SK-N-SH treated with all-trans-retinoic acid at 6 μM for 48 hours (cell line): ENCODE measurements at regions not wholly inside any gene's neighbourhood (a gene's known extent, or its start where the extent isn't known, plus 50 kb on each side); places are given as distances from the start of the nearest gene placed in this dataset.

ENCODE experiments used
- ATAC-seq: fragments of 200-7000 bp; cut with Tn5 transposase; 3 replicates; pipeline ENCODE4 v1.9.1; 2020; ENCODE audit warnings: mild to moderate bottlenecking, moderate library complexity
- ARNTL ChIP-seq: fragments of 450-650 bp; formaldehyde crosslinking; IDR thresholded peaks from 2 replicates; pipeline ENCODE4 v1.5.0; 2020; ENCODE audit warnings: low read depth, mild to moderate bottlenecking, moderate library complexity, borderline replicate concordance
- BACH2 ChIP-seq: fragments of 250-450 bp; sonication (Bioruptor Pico); IDR thresholded peaks from 2 replicates; pipeline ENCODE4 v1.9.0; 2021; ENCODE audit warnings: mild to moderate bottlenecking, borderline replicate concordance
- CSDC2 ChIP-seq: fragments of 250-450 bp; sonication (Bioruptor Pico); IDR thresholded peaks from 2 replicates; pipeline ENCODE4 v1.5.0; 2020; ENCODE audit warnings: mild to moderate bottlenecking, moderate library complexity
- CSRNP3 ChIP-seq: fragments of 250-450 bp; sonication (Bioruptor Pico); IDR thresholded peaks from 2 replicates; pipeline ENCODE4 v1.5.1; 2021; ENCODE audit warnings: mild to moderate bottlenecking, moderate library complexity
- ESRRG ChIP-seq: fragments of 250-450 bp; sonication (Bioruptor Pico); IDR thresholded peaks from 2 replicates; pipeline ENCODE4 v1.6.1; 2021; ENCODE audit warnings: mild to moderate bottlenecking
- GLIS3 ChIP-seq: fragments of 250-450 bp; sonication (Bioruptor Pico); IDR thresholded peaks from 2 replicates; pipeline ENCODE4 v1.5.0; 2020; ENCODE audit warnings: mild to moderate bottlenecking, moderate library complexity
- ISL1 ChIP-seq: fragments of 250-450 bp; sonication (Bioruptor Pico); IDR thresholded peaks from 2 replicates; pipeline ENCODE4 v2.1.2; 2022; ENCODE audit warnings: mild to moderate bottlenecking, moderate library complexity
- OSR1 ChIP-seq: fragments of 250-450 bp; sonication (Bioruptor Pico); IDR thresholded peaks from 2 replicates; pipeline ENCODE4 v1.8.0; 2022; ENCODE audit warnings: moderate library complexity, mild to moderate bottlenecking, inconsistent platforms
- POU6F1 ChIP-seq: fragments of 250-450 bp; sonication (Bioruptor Pico); IDR thresholded peaks from 2 replicates; pipeline ENCODE4 v1.8.0; 2021; ENCODE audit warnings: low read depth, mild to moderate bottlenecking, moderate library complexity, borderline replicate concordance
- RARB ChIP-seq: fragments of 250-450 bp; sonication (Bioruptor Pico); IDR thresholded peaks from 2 replicates; pipeline ENCODE4 v1.8.0; 2021; ENCODE audit warnings: mild to moderate bottlenecking, moderate library complexity
- SNAI2 ChIP-seq: fragments of 250-450 bp; sonication (Bioruptor Pico); IDR thresholded peaks from 2 replicates; pipeline ENCODE4 v1.5.0; 2020; ENCODE audit warnings: mild to moderate bottlenecking, moderate library complexity
- TCF4 ChIP-seq: fragments of 250-450 bp; sonication (Bioruptor Pico); IDR thresholded peaks from 2 replicates; pipeline ENCODE4 v1.8.0; 2021; ENCODE audit warnings: mild to moderate bottlenecking, moderate library complexity, borderline replicate concordance
- TOX ChIP-seq: fragments of 250-450 bp; sonication (Bioruptor Pico); IDR thresholded peaks from 2 replicates; pipeline ENCODE4 v1.8.0; 2021; ENCODE audit warnings: mild to moderate bottlenecking, moderate library complexity, borderline replicate concordance
- TSHZ2 ChIP-seq: fragments of 250-450 bp; sonication (Bioruptor Pico); IDR thresholded peaks from 2 replicates; pipeline ENCODE4 v1.5.0; 2020; ENCODE audit warnings: mild to moderate bottlenecking, moderate library complexity
- ZC3H10 ChIP-seq: fragments of 250-450 bp; sonication (Bioruptor Pico); IDR thresholded peaks from 2 replicates; pipeline ENCODE4 v1.5.1; 2021; ENCODE audit warnings: mild to moderate bottlenecking, moderate library complexity
- ZFP3 ChIP-seq: fragments of 250-450 bp; sonication (Bioruptor Pico); IDR thresholded peaks from 2 replicates; pipeline ENCODE4 v1.5.0; 2020; ENCODE audit warnings: mild to moderate bottlenecking, moderate library complexity
- ZFP30 ChIP-seq: fragments of 450-650 bp; formaldehyde crosslinking; IDR thresholded peaks from 2 replicates; pipeline ENCODE4 v1.5.0; 2022; ENCODE audit warnings: mild to moderate bottlenecking, moderate library complexity
- ZNF565 ChIP-seq: fragments of 450-650 bp; formaldehyde crosslinking; conservative IDR thresholded peaks from 2 replicates; pipeline ENCODE4 v1.5.0; 2020; ENCODE audit warnings: low read depth, mild to moderate bottlenecking, moderate library complexity
- ZNF70 ChIP-seq: fragments of 450-650 bp; formaldehyde crosslinking; IDR thresholded peaks from 2 replicates; pipeline ENCODE4 v1.5.0; 2020; ENCODE audit warnings: mild to moderate bottlenecking, moderate library complexity
- TF ChIP-seq, protein P1 (sequence below): fragments of 250-450 bp; sonication (Bioruptor Pico); IDR thresholded peaks from 2 replicates; pipeline ENCODE4 v1.5.1; 2020; ENCODE audit warnings: low read depth, mild to moderate bottlenecking, moderate library complexity

- ATAC-seq, result no peak
- no peak for TF ChIP-seq TOX
- TF ChIP-seq TCF4, result no peak
- no peak for TF ChIP-seq OSR1 (CRISPR knock-in tag)
- no peak for TF ChIP-seq GLIS3 (CRISPR knock-in tag)
- TF ChIP-seq ZC3H10, result no peak
- TF ChIP-seq BACH2, result no peak
- TF ChIP-seq ZFP30, result no peak
- no peak for TF ChIP-seq ZFP3
- TF ChIP-seq TSHZ2, result no peak
- no peak for TF ChIP-seq POU6F1 (CRISPR knock-in tag)
- TF ChIP-seq ZNF70 (CRISPR knock-in tag), result no peak
Observed at GRCh38 chr14:34328178-34328577, 133.9 kb downstream of the SPTSSA start.

- TF ChIP-seq ZNF565 (CRISPR knock-in tag), result no peak
- TF ChIP-seq SNAI2 (CRISPR knock-in tag), result no peak
- TF ChIP-seq, protein P1, sequence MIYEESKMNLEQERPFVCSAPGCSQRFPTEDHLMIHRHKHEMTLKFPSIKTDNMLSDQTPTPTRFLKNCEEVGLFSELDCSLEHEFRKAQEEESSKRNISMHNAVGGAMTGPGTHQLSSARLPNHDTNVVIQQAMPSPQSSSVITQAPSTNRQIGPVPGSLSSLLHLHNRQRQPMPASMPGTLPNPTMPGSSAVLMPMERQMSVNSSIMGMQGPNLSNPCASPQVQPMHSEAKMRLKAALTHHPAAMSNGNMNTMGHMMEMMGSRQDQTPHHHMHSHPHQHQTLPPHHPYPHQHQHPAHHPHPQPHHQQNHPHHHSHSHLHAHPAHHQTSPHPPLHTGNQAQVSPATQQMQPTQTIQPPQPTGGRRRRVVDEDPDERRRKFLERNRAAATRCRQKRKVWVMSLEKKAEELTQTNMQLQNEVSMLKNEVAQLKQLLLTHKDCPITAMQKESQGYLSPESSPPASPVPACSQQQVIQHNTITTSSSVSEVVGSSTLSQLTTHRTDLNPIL (CRISPR knock-in tag), result no peak
- no peak for TF ChIP-seq POU6F1 (CRISPR knock-in tag)
- TF ChIP-seq TSHZ2, result no peak
- TF ChIP-seq OSR1 (CRISPR knock-in tag), result no peak
- TF ChIP-seq ZC3H10, result no peak
- TF ChIP-seq ESRRG (CRISPR knock-in tag), result no peak
- no peak for TF ChIP-seq BACH2
- no peak for TF ChIP-seq ZFP30
- no peak for TF ChIP-seq TOX
- no peak for TF ChIP-seq CSRNP3
- no peak for TF ChIP-seq ARNTL (CRISPR knock-in tag)
- no peak for TF ChIP-seq TCF4
- TF ChIP-seq ZFP3, result no peak
- TF ChIP-seq ZNF70 (CRISPR knock-in tag), result no peak
- no peak for TF ChIP-seq CSDC2
- no peak for ATAC-seq
Observed at GRCh38 chr14:34325493-34325892, 136.5 kb downstream of the SPTSSA start.

GRCh38 chr14:34324363-34324795, 137.7 kb downstream of the SPTSSA start:
- ATAC-seq, result peak; percentile 66

More at GRCh38 chr14:34324363-34324795, 137.7 kb downstream of the SPTSSA start:
- no peak for TF ChIP-seq RARB (CRISPR knock-in tag)
- no peak for TF ChIP-seq ISL1 (CRISPR knock-in tag)
- TF ChIP-seq ESRRG (CRISPR knock-in tag), result no peak
- no peak for TF ChIP-seq TSHZ2
- TF ChIP-seq CSDC2, result no peak
- no peak for TF ChIP-seq ZNF565 (CRISPR knock-in tag)
- TF ChIP-seq, all 23 proteins: peak for 0
